ENCODE measurements at regions not wholly inside any gene's neighbourhood (a gene's known extent, or its start where the extent isn't known, plus 50 kb on each side); places are given as distances from the start of the nearest gene placed in this dataset.

- in situ Hi-C loops (cut with HindIII; ENCODE audit: low sequenced_read_pairs), result no loop called here
Observed at GRCh38 chr15:46589088-46589487, 954.3 kb downstream of the SQOR start.

GRCh38 chr15:46591462-46591861 is 956.6 kb downstream of the SQOR start:
- in situ Hi-C loops (cut with HindIII; ENCODE audit: low sequenced_read_pairs), result no loop called here

DNA sequence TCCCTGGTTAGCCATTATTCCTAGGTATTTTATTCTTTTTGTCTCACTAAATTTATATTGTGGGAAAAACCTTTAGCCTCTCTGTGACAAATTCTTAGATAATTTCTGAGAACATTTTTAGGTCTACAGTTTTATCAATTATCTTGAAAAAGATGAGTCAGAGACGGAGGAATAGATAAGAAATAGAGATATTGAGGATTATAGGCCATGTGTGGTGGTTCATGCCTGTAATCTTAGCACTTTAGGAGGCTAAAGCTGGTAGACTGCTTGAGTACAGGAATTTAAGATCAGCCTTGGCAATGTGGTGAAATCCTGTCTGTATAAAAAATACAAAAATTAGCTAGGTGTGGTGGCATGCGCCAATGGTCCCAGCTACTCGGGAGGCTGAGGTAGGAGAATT is 960.2 kb downstream of the SQOR start:
- in situ Hi-C loops (cut with HindIII; ENCODE audit: low sequenced_read_pairs), result no loop called here

- in situ Hi-C loops (cut with HindIII; ENCODE audit: low sequenced_read_pairs), result no loop called here
Observed at GRCh38 chr15:46607077-46607476, 972.2 kb downstream of the SQOR start.

GRCh38 chr15:46616033-46616432 is 981.2 kb downstream of the SQOR start:
- in situ Hi-C loops (cut with HindIII; ENCODE audit: low sequenced_read_pairs), result no loop called here

DNA sequence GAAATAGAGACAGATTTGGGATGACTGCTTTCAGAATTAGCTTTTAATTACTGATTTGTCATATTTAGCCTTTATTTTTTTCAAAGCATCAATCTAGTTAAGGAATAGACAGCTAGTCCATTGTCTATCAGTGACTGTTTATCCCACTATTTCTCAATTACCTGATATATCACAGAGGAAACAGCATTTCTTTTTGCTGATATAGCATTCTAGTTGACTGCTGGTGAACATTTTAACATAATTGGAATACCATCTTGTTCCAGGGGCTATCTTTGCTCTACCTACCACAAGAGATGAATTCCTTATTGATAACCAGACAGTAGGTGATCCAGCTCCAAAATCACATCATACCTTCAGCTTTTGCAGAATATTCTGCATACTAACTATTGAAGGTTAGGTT is 982.7 kb downstream of the SQOR start:
- in situ Hi-C loops (cut with HindIII; ENCODE audit: low sequenced_read_pairs), result no loop called here

GRCh38 chr15:46618984-46619383 is 984.2 kb downstream of the SQOR start:
- in situ Hi-C loops (cut with HindIII; ENCODE audit: low sequenced_read_pairs), result no loop called here

GRCh38 chr15:46620392-46621013 is 985.7 kb downstream of the SQOR start:
- in situ Hi-C loops (cut with HindIII; ENCODE audit: low sequenced_read_pairs), result no loop called here

- in situ Hi-C loops (cut with HindIII; ENCODE audit: low sequenced_read_pairs), result no loop called here
Observed at GRCh38 chr15:46622851-46623250, 988.0 kb downstream of the SQOR start.

DNA sequence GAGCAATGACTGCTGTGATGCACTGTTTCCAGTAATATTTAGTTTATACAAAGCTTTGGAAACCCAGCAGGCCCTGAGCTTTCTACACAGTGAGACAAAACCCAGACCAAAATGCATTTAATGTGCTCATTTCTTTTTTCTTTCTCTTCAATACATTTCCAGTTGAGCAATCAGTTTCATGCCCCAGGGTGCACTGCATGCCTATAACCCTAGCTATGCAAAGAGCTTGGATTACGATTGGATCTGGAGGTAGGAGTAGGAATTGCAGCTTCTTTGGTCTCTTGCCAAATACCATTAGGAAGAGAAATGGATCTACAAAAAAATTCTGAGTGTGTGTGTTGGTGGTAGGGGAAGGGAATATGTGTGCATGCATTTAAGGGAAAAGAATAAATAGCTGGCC is 1001.4 kb downstream of the SQOR start:
- in situ Hi-C loops (cut with HindIII; ENCODE audit: low sequenced_read_pairs), result no loop called here

DNA sequence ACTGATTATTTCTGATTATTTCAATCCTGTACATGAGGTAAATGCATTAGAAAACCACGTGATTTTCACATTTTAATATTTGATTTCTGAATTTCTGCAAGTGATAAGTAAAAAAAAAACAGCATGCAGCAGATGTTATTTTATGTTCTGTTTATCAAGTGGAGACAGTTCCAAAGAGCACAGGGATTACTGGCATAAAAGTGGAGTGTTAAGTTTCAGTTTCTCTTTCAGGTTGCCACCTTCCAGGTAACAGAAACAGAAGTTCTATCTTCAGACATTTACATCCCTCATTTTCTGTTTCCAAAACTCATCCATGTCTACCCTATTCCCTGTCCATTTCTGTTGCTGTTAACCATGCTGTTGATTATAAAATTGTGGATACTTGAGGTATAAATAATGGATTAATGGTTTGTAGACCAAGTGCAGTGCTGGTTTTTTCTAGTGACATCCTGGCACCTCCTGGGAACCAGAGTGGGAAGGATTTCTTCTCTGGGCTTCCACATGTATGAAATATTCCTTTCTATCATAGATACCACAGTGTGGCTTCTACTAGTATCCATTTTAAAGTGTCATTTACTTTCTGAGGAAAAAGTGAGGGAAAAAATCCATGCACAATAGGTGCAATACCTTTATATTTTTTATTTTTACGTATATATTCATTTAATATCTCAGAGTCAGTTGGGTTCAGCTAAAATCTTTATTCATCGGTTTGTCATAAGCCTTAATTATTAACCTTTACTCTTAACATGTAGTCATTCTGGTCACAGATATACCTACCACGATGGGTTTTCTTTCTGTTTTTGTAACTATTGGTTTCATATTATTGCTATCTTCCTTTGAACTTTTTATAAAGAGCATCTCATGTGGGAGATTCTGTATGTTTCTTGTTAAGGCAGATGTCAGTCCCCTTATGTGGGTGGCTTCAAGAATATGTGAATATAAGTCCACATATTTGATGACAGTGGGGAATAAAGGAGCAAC is 1010.0 kb downstream of the SQOR start:
- in situ Hi-C loops (cut with HindIII; ENCODE audit: low sequenced_read_pairs), result loop anchor here (5.0 kb wide), 2 partner anchors 53 to 72 kb away; no protein-coding TSS in a partner anchor

DNA sequence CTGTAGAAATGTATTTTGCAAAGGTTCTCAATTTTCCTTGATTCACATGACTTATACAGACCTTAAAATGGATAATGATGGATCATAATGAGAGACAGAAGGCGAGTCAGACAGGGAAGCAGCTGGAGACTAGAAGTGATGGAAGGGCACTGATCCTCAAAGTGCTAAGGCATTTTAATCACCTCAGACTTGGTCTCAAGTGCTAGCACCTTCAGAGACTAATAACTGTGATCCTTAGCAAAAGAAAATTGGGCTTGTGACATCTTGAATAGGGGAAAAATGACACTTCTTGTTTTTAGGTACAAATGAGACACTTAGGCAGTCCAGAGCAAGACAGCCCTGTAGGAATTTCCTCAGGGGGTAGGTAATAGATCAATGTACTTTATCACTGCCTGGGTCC is 1011.7 kb downstream of the SQOR start:
- in situ Hi-C loops (cut with HindIII; ENCODE audit: low sequenced_read_pairs), result loop anchor here (5.0 kb wide), 1 partner anchor 74 kb away; no protein-coding TSS in a partner anchor

DNA sequence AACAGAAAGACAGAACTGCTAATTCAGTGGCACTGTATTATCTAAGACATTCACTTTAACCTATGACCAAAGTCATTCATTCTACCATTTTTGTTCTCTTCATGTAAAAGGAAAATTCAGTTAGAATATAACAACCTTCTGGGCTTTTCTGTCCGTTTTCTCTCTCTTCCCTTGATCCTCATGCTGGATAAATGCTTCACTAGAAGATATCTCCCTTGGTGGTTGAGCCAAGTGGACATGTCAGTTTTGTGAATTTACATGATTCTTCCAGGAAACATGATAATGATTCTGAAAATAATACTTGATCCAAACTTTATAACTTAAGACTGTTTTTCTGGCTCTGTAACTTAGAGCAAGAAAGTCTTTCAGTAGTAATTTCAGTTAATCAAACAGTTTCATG is 1012.2 kb downstream of the SQOR start:
- in situ Hi-C loops (cut with HindIII; ENCODE audit: low sequenced_read_pairs), result loop anchor here (5.0 kb wide), 1 partner anchor 75 kb away; no protein-coding TSS in a partner anchor

DNA sequence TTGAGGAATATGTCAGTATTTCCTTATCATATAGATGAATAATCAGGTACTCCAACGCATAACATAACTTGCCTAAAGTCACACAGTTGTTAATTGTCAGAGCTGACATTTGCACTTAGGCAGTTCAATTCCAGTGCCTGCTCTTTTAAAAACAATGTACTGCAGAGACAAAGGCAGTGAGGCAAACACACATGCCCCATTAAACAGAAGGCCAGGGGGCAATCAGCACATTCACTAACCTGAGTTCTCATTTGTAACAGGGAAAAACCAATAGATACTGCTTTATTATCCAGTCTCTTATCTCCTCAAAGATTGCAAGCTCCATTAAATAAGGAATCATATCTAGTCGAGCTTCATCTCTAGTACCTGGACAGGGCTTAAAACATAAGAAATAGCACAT is 1017.4 kb downstream of the SQOR start:
- in situ Hi-C loops (cut with HindIII; ENCODE audit: low sequenced_read_pairs), result no loop called here

DNA sequence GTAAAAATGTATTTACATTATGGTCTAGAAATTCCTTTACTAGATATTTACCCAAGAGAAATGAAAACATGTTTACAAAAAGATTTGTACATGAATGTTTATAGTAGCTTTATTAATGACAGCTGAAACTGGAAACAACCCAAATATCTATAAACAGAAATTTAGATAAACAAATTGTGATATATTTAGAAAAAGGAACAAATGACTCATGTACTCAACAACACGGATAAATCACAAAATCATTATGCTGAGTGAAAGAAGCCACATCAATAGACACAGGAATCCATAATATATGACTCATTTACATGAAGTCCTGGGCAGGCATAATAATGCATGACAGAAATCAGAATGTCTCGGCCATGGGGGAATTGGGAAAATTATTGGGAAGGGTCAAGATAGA is 1020.2 kb downstream of the SQOR start:
- in situ Hi-C loops (cut with HindIII; ENCODE audit: low sequenced_read_pairs), result no loop called here

- in situ Hi-C loops (cut with HindIII; ENCODE audit: low sequenced_read_pairs), result no loop called here
Observed at GRCh38 chr15:46660096-46660842, 1025.4 kb downstream of the SQOR start.

GRCh38 chr15:46670258-46670657 is 1035.4 kb downstream of the SQOR start:
- in situ Hi-C loops (cut with HindIII; ENCODE audit: low sequenced_read_pairs), result no loop called here

DNA sequence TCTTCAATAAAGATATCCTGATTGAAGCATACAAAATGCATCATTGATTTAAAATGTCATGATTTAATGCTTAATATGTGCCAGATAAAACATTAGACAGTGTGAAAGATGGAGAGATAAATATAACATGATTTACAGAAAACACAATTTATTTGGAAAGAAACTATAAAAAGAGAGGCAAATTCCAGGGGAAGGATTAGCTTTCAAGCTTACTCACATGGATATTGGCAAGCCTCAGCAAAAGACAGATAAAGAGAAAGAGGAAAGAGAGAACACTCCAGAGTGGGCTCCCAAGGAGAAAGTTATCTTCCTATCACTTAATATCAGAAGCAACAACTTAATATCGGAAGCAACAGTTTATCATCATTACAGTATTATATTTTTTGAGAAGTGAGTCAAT is 1036.5 kb downstream of the SQOR start:
- in situ Hi-C loops (cut with HindIII; ENCODE audit: low sequenced_read_pairs), result no loop called here

DNA sequence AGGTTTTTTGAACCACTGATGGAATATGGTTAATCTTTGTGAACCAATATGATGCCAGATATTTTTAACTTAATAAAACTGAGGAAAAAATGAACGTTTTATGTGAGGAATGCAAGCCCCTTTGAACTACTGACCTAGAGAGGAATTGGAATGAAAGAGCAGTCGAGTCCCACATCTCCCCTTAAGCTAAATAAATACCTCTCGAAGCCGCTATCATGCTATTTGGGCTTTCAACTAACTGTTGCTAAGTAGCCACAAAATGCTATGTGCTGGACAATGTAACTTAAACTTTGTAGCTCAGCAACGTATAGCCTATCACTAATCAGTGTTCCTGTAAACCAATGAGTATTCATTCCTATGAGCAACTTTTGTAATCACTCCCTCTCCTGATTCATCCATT is 1037.2 kb downstream of the SQOR start:
- in situ Hi-C loops (cut with HindIII; ENCODE audit: low sequenced_read_pairs), result no loop called here

GRCh38 chr15:46676233-46677206 is 1040.8 kb upstream of the SEMA6D start:
- in situ Hi-C loops (cut with HindIII; ENCODE audit: low sequenced_read_pairs), result no loop called here
